ENCODE measurements at regions not wholly inside any gene's neighbourhood (a gene's known extent, or its start where the extent isn't known, plus 50 kb on each side); places are given as distances from the start of the nearest gene placed in this dataset.
"Not testable (repeated sequence)": the region's sequence is repeated elsewhere in the genome, so short reads cannot be mapped to it uniquely, and the experiment has no call there.

DNA sequence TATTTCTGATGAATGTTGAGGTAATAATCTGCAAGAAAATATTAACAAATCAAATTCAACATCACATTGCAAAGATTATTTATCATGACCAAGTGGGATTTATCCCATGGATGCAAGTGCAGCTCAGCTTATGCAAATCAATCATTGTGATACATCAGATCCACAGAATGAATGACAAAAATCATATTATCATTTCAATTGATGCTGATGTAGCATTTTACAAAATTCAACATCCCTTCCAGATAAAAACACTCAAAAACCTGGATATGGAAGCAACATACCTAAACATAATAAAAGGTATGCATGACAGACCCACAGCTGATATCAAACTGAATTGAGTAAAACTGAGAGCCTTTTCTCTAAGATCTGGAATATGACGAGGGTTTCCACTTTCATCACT lies 1915.4 kb downstream of the ARAP2 start:
- no peak for DNase-seq

DNA sequence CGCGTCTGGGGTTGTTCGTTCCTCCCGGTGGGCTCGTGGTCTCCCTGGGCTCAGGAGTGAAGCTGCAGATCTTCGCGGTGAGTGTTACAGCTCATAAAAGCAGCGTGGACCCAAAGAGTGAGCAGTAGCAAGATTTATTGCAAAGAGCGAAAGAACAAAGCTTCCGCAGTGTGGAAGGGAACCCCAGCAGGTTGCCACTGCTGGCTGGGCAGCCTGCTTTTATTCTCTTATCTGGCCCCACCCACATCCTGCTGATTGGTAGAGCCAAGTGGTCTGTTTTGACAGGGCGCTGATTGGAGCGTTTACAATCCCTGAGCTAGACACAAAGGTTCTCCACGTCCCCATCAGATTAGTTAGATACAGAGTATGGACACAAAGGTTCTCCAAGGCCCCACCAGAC lies 1909.2 kb downstream of the ARAP2 start:
- DNase-seq = not testable (repeated sequence)

- not testable (repeated sequence) for DNase-seq
Measured at GRCh38 chr4:34335556-34335955, 1908.8 kb downstream of the ARAP2 start.

DNA sequence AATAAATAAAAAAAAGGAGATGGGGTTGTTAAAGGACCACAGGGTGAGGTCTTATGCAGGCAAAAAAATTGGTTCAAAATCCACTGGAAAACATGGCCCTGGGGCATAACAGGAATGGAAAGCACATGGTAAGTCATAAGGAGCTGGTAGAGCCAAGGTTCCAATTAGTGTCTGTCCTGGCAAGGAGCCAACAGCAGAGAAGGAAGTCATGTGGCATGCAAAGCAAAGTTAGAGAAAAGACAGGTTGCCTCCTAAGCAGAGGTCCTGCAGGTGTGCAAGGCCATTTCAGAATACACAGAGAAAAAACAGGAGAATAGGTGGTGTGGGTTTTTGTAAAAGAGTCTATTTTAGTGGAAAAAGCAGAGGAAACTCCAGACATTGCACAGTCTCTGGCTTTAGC lies 1881.7 kb downstream of the ARAP2 start:
- DNase-seq = no peak

DNA sequence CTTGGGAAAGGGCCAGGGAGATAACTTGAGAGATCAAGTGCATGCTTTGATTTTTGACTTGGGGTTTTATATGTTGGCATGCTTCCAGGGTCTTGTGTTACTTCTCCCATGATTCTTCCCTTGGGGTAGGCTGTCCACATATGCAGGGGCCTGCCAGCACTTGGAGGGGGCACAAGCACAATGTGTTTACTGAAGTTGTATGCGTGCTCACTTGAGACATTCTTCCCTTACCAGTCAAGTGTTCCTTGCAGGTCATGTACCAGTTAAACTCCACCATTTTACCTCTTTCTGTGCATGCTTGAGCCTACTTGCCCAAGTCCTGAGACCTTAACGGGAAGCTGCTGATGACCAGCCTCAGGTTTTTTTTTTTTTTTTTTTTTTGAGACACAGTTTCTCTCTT lies 1880.5 kb downstream of the ARAP2 start:
- DNase-seq = no peak

DNA sequence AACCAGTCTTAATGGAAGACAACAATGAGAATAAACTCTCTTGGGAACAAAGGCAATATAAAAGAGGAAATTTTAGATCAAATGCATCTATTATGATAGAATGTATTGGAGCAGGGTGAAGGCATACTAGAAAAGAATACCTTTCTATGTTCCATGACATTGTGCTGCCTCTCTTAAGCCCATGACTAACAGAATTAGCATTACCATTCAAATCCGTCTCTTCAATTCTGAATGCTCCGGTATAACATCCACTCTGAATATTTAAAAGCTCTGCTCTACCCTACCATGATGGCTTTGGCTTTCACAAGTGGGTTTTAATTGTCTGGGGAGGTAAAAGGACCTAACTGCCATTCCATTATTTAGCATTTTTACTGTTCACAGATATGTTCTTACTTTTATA lies 1878.4 kb downstream of the ARAP2 start:
- no peak for DNase-seq

DNA sequence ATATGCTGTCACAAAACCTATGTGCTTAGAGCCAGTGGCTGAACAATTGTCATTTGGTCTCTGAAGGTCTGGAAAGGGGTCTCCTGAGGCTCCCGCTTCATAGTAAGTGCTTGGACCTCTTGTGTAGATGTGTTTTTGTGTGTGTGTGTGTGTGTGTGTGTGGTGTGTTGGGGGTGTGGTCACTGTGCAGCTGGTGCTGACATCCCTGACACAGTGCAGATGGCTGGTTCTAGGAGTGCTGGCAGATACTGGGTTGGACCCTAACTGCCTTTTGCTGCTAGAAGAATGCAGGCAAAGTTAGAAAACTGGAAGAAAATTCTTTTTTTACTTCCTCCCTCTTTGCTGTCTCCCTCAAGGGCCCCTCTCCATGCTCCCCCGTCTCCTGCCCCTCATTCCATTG lies 1872.6 kb downstream of the ARAP2 start:
- DNase-seq = no peak

- no peak for DNase-seq
Measured at GRCh38 chr4:34372815-34373214, 1871.5 kb downstream of the ARAP2 start.

GRCh38 chr4:34373456-34373855 lies 1870.9 kb downstream of the ARAP2 start:
- no peak for DNase-seq

DNA sequence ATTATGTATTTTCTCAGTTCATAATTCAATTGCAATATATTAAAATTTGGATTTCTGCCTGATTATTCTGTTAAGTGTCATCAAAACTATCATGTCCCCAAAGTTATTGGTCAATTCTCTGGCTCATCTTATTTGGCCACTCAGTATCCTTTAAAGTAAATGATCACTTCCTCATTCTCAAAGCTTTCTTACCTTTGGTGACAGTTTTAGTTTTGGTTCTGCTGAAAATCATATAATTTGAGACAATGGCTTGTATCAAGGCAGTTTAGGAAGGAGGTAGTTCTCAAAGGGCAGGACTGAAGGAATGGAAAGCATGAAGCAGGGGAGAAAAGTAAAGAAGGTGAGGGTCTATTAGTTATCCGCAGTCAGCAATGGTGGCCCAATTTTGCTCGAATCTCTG lies 1832.1 kb downstream of the ARAP2 start:
- DNase-seq = no peak

DNA sequence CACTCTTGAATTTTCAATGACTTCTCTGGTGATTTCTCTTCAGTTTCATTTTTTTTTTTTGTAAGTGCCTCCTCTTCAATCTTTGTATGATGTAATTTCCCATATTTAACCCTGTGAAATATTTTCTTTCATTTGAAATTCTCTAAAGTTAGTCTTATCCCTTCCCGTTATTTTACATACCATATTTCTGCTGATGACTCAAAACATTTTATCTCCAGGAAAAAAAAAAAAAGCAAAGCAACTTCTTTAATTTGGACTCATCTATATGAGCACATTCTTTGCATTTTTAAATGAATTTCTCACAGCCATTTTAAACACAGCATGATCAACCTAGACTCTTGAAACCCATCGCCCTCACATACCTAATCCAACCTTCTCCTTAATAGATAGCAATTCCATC lies 1831.4 kb downstream of the ARAP2 start:
- DNase-seq = no peak

GRCh38 chr4:34417160-34417559 lies 1827.2 kb downstream of the ARAP2 start:
- DNase-seq = no peak

- DNase-seq = no peak
Measured at GRCh38 chr4:34419871-34420270, 1824.4 kb downstream of the ARAP2 start.

GRCh38 chr4:34422472-34423175 lies 1821.7 kb downstream of the ARAP2 start:
- DNase-seq = no peak

- no peak for DNase-seq
Measured at GRCh38 chr4:34432706-34433105, 1811.6 kb downstream of the ARAP2 start.

- not testable (repeated sequence) for DNase-seq
Measured at GRCh38 chr4:34434377-34434776, 1809.9 kb downstream of the ARAP2 start.

GRCh38 chr4:34464196-34464595 lies 1780.1 kb downstream of the ARAP2 start:
- no peak for DNase-seq

DNA sequence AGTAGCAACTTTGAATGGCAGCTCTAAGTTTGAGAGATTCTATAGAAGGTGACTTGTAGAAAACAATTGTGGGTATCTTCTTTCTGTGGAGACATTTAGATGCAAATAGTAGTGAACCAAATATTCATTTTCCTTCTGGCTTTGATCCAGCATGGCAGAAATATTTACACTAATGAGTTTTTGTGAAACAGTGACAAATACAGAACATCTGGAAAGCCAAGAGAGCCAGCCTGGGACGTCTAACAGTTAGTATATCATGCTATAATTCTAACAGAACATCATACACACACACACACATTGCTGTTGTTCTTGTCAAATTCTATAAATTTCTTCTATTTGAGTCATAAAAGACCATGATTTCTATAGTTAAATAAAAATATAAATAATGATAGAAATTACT lies 1777.9 kb downstream of the ARAP2 start:
- no peak for DNase-seq

GRCh38 chr4:34469516-34469915 lies 1774.8 kb downstream of the ARAP2 start:
- DNase-seq = no peak

- DNase-seq = no peak
Measured at GRCh38 chr4:34485252-34485651, 1759.1 kb downstream of the ARAP2 start.

DNA sequence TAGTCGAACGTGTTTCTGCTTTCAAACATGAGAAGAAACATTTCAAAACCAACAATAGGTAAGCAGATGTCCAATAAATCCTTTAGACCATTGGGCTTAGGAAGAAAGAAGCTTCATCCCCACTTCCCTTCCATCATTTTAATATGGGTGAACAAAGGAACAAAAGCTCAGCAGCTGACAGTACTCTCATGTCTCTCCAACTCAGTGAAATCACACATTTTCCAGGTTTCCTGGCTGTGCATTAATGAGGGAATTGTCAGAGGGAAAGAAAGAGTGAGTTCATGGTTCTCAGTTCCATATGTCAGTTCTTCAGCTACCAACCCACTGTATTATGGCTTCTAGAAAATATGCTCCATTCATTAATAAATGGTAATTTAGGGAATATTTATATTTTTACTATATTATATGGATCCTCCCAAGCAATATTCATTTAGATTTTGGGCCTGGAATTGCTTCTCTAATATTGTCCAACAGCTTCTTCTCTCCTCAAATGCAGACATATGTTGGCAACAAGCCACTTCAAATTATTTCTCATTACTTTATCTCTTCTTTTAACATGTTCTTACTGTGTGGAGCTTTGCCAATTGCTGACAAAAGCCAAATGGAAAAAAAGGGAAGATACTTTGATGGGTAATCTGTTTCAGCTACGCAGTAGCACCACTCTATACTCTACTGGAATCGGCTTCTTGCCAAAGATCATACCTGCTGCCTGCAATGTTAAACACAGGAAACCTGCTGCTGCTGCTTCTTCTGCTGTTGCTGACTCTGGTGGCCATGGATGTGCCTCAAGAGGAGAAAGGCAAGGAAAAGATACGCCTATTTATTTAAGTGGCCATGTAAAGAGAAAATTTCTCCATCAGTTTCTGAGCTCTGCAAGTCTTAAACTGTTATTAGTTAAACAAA lies 1757.6 kb downstream of the ARAP2 start:
- DNase-seq = no peak

DNA sequence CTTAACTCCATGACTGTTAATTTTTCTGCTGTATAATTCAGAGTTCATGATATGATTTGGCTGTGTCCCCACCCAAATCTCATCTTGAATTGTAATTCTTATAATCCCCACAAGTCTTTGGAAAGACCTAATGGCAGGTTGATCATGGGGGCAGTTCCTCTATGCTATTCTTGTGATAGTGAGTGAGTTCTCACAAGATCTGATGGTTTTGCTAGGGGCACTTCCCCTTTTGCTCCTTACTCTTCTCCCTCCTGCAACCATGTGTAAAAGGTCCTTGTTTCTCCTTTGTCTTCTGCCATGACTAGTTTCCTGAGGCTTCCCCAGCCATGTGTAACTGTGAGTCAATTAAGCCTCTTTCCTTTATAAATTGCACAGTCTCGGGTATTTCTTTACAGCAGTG lies 1751.9 kb downstream of the ARAP2 start:
- no peak for DNase-seq

DNA sequence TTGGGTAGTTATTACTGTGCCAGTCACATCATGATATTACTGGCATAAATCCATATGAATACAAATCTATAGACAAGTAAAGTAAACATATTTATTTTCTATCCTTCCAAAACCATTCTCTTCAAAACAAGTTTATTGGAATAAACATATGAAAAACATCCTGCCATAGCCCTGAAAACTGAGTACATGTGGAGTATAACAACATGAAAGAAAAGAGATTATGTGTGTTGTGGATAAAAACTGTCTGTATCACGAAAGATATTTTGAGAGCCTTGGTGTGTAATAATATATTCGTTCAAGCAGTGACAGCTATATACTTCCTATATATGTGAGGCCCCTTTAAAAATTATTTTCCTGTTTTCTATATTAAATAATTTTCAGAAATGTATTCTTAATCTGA lies 1742.2 kb downstream of the ARAP2 start:
- DNase-seq = no peak

GRCh38 chr4:34504731-34505130 lies 1739.6 kb downstream of the ARAP2 start:
- not testable (repeated sequence) for DNase-seq

Measured in activated CD4-positive, alpha-beta T cell treated with anti-CD3 and anti-CD28 coated beads, Interleukin-10, Interleukin-2, amounts not matched to agents 100 ng/mL and 50 ng/mL, durations not matched to agents 16 hours and 8 hours (primary cell).